Mesenteric fat pad (tissue), 1 donor: ENCODE measurements at regions not wholly inside any gene's neighbourhood (a gene's known extent, or its start where the extent isn't known, plus 50 kb on each side); places are given as distances from the start of the nearest gene placed in this dataset.

ENCODE experiments used
- DNase-seq: peaks from one replicate; pipeline ENCODE4 v3.0.0-alpha.2; 2020; ENCODE audit warnings: low spot score
- donor health status: DM: yes; HTN: yes; CAD: no.

- DNase-seq = no peak
These were observed 199.1 kb downstream of the GLI2 start for GRCh38 chr2:120934574-120935338.

GRCh38 chr2:120935339-120936313 lies 200.0 kb downstream of the GLI2 start:
- no peak for DNase-seq

- DNase-seq = no peak
These were observed 201.0 kb downstream of the GLI2 start for GRCh38 chr2:120936476-120937334.

GRCh38 chr2:120937686-120938044 lies 202.0 kb downstream of the GLI2 start:
- DNase-seq = no peak

GRCh38 chr2:120938045-120938771 lies 202.5 kb downstream of the GLI2 start:
- DNase-seq = no peak

- no peak for DNase-seq
These were observed 204.1 kb downstream of the GLI2 start for GRCh38 chr2:120939595-120940318.

- no peak for DNase-seq
These were observed 204.6 kb downstream of the GLI2 start for GRCh38 chr2:120940319-120940696.

GRCh38 chr2:120940726-120941256 lies 205.1 kb downstream of the GLI2 start:
- DNase-seq = no peak

GRCh38 chr2:120941571-120942120 lies 206.0 kb downstream of the GLI2 start:
- no peak for DNase-seq

- DNase-seq = no peak
These were observed 207.0 kb downstream of the GLI2 start for GRCh38 chr2:120942658-120943057.

GRCh38 chr2:120943403-120944034 lies 207.9 kb downstream of the GLI2 start:
- no peak for DNase-seq

- DNase-seq = no peak
These were observed 208.9 kb downstream of the GLI2 start for GRCh38 chr2:120944575-120944974.

- DNase-seq = no peak
These were observed 209.4 kb downstream of the GLI2 start for GRCh38 chr2:120945091-120945490.

GRCh38 chr2:120945832-120946499 lies 210.3 kb downstream of the GLI2 start:
- DNase-seq = no peak

- no peak for DNase-seq
These were observed 211.7 kb downstream of the GLI2 start for GRCh38 chr2:120947327-120947726.

- no peak for DNase-seq
These were observed 212.5 kb downstream of the GLI2 start for GRCh38 chr2:120947982-120948661.

- no peak for DNase-seq
These were observed 213.0 kb downstream of the GLI2 start for GRCh38 chr2:120948662-120949011.
